Activated CD8-positive, alpha-beta T cell treated with anti-CD3 and anti-CD28 coated beads for 36 hours (primary cell): ENCODE measurements at regions not wholly inside any gene's neighbourhood (a gene's known extent, or its start where the extent isn't known, plus 50 kb on each side); places are given as distances from the start of the nearest gene placed in this dataset.

Experiments
- ATAC-seq: fragments of 200-7000 bp; cut with Tn5 transposase; one replicate; pipeline ENCODE4 v1.10.0; 2021; ENCODE audit warnings: mild to moderate bottlenecking, moderate library complexity
- CTCF ChIA-PET: fragments of 350-600 bp; sonication (Branson Sonifier 250); formaldehyde crosslinking; loops from one replicate; lab custom pipeline; 2021; ENCODE audit warnings: antibody characterized with exemption; lab: Charles Lee
- POLR2A ChIA-PET: fragments of 350-600 bp; sonication (Branson Sonifier 250); formaldehyde crosslinking; loops from one replicate; lab custom pipeline; 2021; ENCODE audit warnings: antibody characterized with exemption; lab: Charles Lee
- DNase-seq: peaks from one replicate; pipeline ENCODE4 v3.0.0-alpha.2; 2020
- H3K27ac Mint-ChIP-seq: one replicate; pipeline ENCODE4 v1.8.0; 2021; ENCODE audit warnings: mild to moderate bottlenecking, mixed read lengths
- H3K27me3 Mint-ChIP-seq: one replicate; pipeline ENCODE4 v1.8.0; 2021; ENCODE audit warnings: mixed read lengths
- H3K36me3 Mint-ChIP-seq: one replicate; pipeline ENCODE4 v1.8.0; 2021; ENCODE audit warnings: low read depth, mixed read lengths
- H3K4me1 Mint-ChIP-seq: one replicate; pipeline ENCODE4 v1.8.0; 2021; ENCODE audit warnings: low read depth, mixed read lengths
- H3K4me3 Mint-ChIP-seq: one replicate; pipeline ENCODE4 v1.8.0; 2021; ENCODE audit warnings: mild to moderate bottlenecking, moderate library complexity, mixed read lengths
- H3K9me3 Mint-ChIP-seq: one replicate; pipeline ENCODE4 v1.8.0; 2021; ENCODE audit warnings: mixed read lengths
- intact Hi-C: fragments of 100-400 bp; cut with micrococcal nuclease; formaldehyde crosslinking; loops from one replicate; pipeline ENCODE4 v1.10.0; 2022
- TF ChIP-seq, protein P1 (sequence below): fragments of 200-600 bp; IDR thresholded peaks from one replicate; pipeline ENCODE4 v1.8.0; 2022; ENCODE audit warnings: antibody characterized with exemption, mild to moderate bottlenecking

DNA sequence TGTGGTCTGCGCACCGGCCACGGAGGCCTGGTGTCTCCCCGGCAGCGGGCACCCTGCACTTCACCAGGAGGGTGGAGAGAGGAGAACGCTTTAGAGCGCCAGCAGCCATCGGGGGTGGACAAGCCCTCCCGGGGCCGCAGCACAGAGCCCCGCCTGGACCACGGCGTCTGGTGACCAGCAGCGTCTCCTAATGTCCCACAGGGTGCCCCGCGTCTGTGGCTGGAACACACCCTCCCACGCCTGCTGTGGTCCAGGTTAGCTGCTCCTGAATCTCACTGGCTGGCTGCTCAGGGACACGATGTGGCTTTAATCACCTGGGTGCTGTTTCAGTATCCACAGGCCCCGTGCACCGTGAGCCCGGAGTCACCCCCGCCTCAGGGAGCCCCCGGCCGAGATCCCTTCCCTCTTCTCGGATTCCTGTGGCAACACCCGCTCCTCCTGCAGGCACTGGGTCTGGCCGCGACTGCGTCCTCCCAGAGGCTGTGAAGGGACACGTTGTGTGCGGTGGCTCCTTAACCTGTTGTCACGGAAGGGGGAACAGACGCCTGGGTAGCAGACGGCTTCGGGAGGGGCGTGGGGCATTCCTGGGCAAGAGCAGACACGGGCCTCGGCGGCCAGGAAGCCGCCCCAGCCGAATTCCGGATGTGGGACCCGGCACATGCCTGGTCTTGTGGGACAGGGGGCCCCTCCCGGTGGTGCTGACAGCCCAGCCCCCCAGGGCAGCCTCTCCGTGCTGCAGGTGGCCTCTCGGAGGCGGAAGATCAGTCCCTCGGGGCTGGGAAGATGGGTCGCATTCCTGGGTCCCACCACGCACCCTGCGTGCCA, 78.9 kb downstream of the FOXL3 start:
- peaks cover 32% of the 10 kb centered on the region for H3K4me1 Mint-ChIP-seq
- no peaks in the 10 kb centered on the region for H3K9me3 Mint-ChIP-seq
- POLR2A ChIA-PET, result no interaction called here
- DNase-seq (no peak), ATAC-seq (no peak)
- CTCF ChIA-PET, result no interaction called here
- H3K4me3 Mint-ChIP-seq, result no peak overlapping the region
- H3K27ac Mint-ChIP-seq, result no peak overlapping the region
- intact Hi-C loops, result no loop called here
- TF ChIP-seq, protein P1, sequence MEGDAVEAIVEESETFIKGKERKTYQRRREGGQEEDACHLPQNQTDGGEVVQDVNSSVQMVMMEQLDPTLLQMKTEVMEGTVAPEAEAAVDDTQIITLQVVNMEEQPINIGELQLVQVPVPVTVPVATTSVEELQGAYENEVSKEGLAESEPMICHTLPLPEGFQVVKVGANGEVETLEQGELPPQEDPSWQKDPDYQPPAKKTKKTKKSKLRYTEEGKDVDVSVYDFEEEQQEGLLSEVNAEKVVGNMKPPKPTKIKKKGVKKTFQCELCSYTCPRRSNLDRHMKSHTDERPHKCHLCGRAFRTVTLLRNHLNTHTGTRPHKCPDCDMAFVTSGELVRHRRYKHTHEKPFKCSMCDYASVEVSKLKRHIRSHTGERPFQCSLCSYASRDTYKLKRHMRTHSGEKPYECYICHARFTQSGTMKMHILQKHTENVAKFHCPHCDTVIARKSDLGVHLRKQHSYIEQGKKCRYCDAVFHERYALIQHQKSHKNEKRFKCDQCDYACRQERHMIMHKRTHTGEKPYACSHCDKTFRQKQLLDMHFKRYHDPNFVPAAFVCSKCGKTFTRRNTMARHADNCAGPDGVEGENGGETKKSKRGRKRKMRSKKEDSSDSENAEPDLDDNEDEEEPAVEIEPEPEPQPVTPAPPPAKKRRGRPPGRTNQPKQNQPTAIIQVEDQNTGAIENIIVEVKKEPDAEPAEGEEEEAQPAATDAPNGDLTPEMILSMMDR, result no peak
- no peaks in the 10 kb centered on the region for H3K36me3 Mint-ChIP-seq
- H3K27me3 Mint-ChIP-seq, result no peaks in the 10 kb centered on the region

DNA sequence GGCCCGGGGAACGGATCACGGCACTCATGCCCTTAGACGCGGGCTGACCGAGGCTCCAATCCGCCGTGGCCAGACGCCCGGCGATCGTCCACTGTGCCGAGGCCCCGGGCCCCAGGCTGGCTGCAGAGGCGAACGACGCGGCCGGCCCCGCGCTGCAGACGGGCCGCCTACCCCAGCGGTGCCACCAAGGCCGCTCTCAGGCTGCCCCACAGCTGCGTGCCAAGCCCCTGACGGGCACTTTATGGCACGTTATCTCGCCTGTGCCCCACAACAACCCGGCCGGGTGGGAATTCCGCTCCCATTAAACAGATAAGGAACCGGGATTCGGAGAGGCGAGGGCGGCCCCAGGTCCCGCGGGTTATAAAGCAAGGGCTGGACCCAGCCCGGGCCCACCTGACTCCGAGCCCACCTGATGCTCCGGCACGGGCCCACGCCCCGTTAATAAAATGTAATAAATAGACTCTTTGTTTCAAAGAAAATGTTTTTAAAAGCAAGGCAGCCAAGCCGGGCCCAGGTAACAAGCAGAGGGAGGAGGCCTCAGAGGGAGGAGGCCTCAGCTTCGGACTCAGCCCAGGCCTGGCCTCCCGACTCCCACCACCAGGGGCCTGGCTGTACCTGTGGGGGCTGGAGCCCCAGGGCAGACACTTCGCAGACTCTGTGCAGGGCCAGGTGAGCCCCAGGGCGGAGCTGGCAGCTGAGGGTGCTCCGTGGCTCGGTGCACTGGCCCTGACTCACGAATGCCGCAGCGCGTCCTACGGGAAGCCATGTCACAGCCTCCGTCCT, 79.7 kb downstream of the FOXL3 start:
- POLR2A ChIA-PET, result no interaction called here
- H3K27ac Mint-ChIP-seq, result no peak overlapping the region
- peaks cover 24% of the 10 kb centered on the region for H3K4me1 Mint-ChIP-seq
- no peaks in the 10 kb centered on the region for H3K36me3 Mint-ChIP-seq
- CTCF ChIA-PET, result no interaction called here
- intact Hi-C loops, result no loop called here
- ATAC-seq, result no peak
- TF ChIP-seq, protein P1, result no peak
- no peaks in the 10 kb centered on the region for H3K9me3 Mint-ChIP-seq
- no peak overlapping the region for H3K4me3 Mint-ChIP-seq
- DNase-seq, result no peak
- no peaks in the 10 kb centered on the region for H3K27me3 Mint-ChIP-seq

DNA sequence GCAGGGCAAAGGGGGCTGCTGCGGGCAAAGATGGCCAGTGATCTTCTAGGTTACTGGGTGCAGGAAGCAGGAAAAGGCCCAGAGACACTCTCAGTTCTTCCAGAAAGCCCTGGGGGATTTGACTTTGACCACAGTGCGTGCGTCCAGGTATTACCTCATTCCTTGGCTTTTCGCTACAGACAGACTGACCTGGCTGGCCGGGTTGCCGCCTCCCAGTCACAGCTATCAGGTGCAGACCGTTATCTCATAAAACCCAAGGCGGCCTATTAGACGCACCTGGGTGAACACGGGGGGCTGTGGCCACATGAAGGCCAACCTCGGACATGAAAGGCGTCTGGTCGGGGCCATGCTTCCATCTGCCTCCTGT, 80.3 kb downstream of the FOXL3 start:
- TF ChIP-seq, protein P1, result no peak
- DNase-seq (no peak), ATAC-seq (no peak)
- peaks cover 23% of the 10 kb centered on the region for H3K4me1 Mint-ChIP-seq
- no peaks in the 10 kb centered on the region for H3K36me3 Mint-ChIP-seq
- CTCF ChIA-PET, result no interaction called here
- no peak overlapping the region for H3K4me3 Mint-ChIP-seq
- POLR2A ChIA-PET, result no interaction called here
- intact Hi-C loops, result no loop called here
- no peaks in the 10 kb centered on the region for H3K9me3 Mint-ChIP-seq
- H3K27me3 Mint-ChIP-seq, result no peaks in the 10 kb centered on the region
- H3K27ac Mint-ChIP-seq, result no peak overlapping the region

DNA sequence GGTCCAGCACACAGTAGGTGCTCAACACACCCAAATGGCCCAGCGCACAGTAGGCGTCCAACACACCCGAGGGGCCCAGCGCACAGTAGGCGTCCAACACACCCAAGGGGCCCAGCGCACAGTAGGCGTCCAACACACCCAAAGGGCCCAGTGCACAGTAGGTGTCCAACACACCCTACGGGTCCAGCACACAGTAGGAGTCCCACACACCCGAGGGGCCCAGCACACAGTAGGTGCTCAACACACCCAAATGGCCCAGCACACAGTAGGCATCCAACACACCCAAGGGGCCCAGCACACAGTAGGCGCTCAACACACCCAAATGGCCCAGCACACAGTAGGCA, 80.8 kb downstream of the FOXL3 start:
- intact Hi-C loops, result no loop called here
- Mint-ChIP-seq H3K9me3 (no peaks in the 10 kb centered on the region), H3K27ac (no peak overlapping the region), H3K4me1 (peaks cover 18% of the 10 kb centered on the region), H3K27me3 (no peaks in the 10 kb centered on the region), H3K36me3 (no peaks in the 10 kb centered on the region), H3K4me3 (no peak overlapping the region)
- DNase-seq (no peak), ATAC-seq (no peak)
- POLR2A ChIA-PET, result no interaction called here
- CTCF ChIA-PET, result interaction anchor here (0.9 kb wide), 1 partner anchor 9 kb away, joined by 3 read pairs; no protein-coding TSS in a partner anchor
- TF ChIP-seq, protein P1, result no peak
